IMR-90 (cell line): ENCODE measurements at regions not wholly inside any gene's neighbourhood (a gene's known extent, or its start where the extent isn't known, plus 50 kb on each side); places are given as distances from the start of the nearest gene placed in this dataset.
A peak's percentile ranks its signal among the peaks of the same experiment; 100 is the strongest.

ENCODE experiments used
- ATAC-seq: fragments of 200-7000 bp; cut with Tn5 transposase; 2 replicates; pipeline ENCODE4 v1.9.1; 2020; ENCODE audit warnings: low read depth, mild to moderate bottlenecking, moderate library complexity
- BruUV-seq: library from RNA; stranded (reverse); fragments of 400-500 nt; replicated peaks from 2 replicates; lab custom pipeline; 2021; lab: Mats Ljungman, UMichigan
- CTCF ChIA-PET: fragments of 300-600 bp; formaldehyde crosslinking; extraction: SDS; loops from one replicate; lab custom pipeline; 2021; ENCODE audit warnings: antibody characterized with exemption; lab: Yijun Ruan, JAX
- POLR2A ChIA-PET: fragments of 300-600 bp; sonication (Branson Sonifier 250); formaldehyde crosslinking; loops from one replicate; lab custom pipeline; 2022; ENCODE audit warnings: antibody characterized with exemption; ENCODE audit not compliant: unreplicated experiment; lab: Charles Lee
- DNase-seq: peaks from one replicate; pipeline ENCODE4 v3.0.0; 2013
- H2AFZ ChIP-seq: replicated peaks from 2 replicates; pipeline ENCODE3; 2013; ENCODE audit warnings: low read length, mild to moderate bottlenecking; ENCODE audit not compliant: poor library complexity
- H2AK5ac ChIP-seq: 2 replicates; pipeline ENCODE4 v1.6.1; 2013; ENCODE audit warnings: low read depth, low read length, inconsistent platforms
- H2AK9ac ChIP-seq: replicated peaks from 2 replicates; pipeline ENCODE3; 2013; ENCODE audit warnings: mild to moderate bottlenecking, low read depth, low read length, moderate library complexity; ENCODE audit not compliant: poor library complexity
- H2BK120ac ChIP-seq: 2 replicates; pipeline ENCODE4 v1.6.1; 2013; ENCODE audit warnings: low read depth, low read length, inconsistent platforms
- H2BK15ac ChIP-seq: 3 replicates; pipeline ENCODE4 v1.6.1; 2013; ENCODE audit warnings: low read depth, low read length, inconsistent platforms
- H2BK20ac ChIP-seq: 2 replicates; pipeline ENCODE4 v1.6.1; 2013; ENCODE audit warnings: low read depth, mild to moderate bottlenecking, inconsistent platforms, low read length, moderate library complexity
- H2BK5ac ChIP-seq: 2 replicates; pipeline ENCODE4 v1.6.1; 2013; ENCODE audit warnings: mild to moderate bottlenecking, low read depth, low read length, inconsistent platforms; ENCODE audit not compliant: poor library complexity, severe bottlenecking
- H3K14ac ChIP-seq: replicated peaks from 2 replicates; pipeline ENCODE4 v1.6.1; 2013; ENCODE audit warnings: low read depth, low read length, inconsistent platforms
- H3K18ac ChIP-seq: 2 replicates; pipeline ENCODE4 v1.6.1; 2013; ENCODE audit warnings: low read depth, low read length, control low read depth
- H3K23ac ChIP-seq: 2 replicates; pipeline ENCODE4 v1.6.1; 2013; ENCODE audit warnings: low read depth, low read length, inconsistent platforms
- H3K27ac ChIP-seq: 2 replicates; pipeline ENCODE4 v1.5.1; 2013; ENCODE audit warnings: mild to moderate bottlenecking, control low read depth, low read length; ENCODE audit not compliant: insufficient read depth
- H3K27me3 ChIP-seq: 2 replicates; pipeline ENCODE4 v1.6.1; 2013; ENCODE audit warnings: low read length; ENCODE audit not compliant: control insufficient read depth, insufficient read depth
- H3K36me3 ChIP-seq: 2 replicates; pipeline ENCODE4 v1.6.1; 2013; ENCODE audit warnings: low read length, mixed read lengths; ENCODE audit not compliant: control insufficient read depth, insufficient read depth
- H3K4ac ChIP-seq: 2 replicates; pipeline ENCODE4 v1.6.1; 2013; ENCODE audit warnings: low read depth, low read length, inconsistent platforms
- H3K4me1 ChIP-seq: 2 replicates; pipeline ENCODE4 v1.6.1; 2013; ENCODE audit warnings: low read length, mixed read lengths; ENCODE audit not compliant: control insufficient read depth, insufficient read depth
- H3K4me2 ChIP-seq: 2 replicates; pipeline ENCODE4 v1.6.1; 2013; ENCODE audit warnings: low read depth, mild to moderate bottlenecking, control low read depth, low read length, moderate library complexity
- H3K4me3 ChIP-seq: 2 replicates; pipeline ENCODE4 v1.5.1; 2013; ENCODE audit warnings: low read depth, mild to moderate bottlenecking, control low read depth, low read length, moderate library complexity; ENCODE audit not compliant: insufficient read depth
- H3K56ac ChIP-seq: 2 replicates; pipeline ENCODE4 v1.6.1; 2013; ENCODE audit warnings: low read length, inconsistent platforms; ENCODE audit not compliant: insufficient read depth; ENCODE audit errors: extremely low read depth
- H3K79me1 ChIP-seq, 2 experiments: 2 replicates each; pipeline ENCODE4 v1.6.1; 2013; ENCODE audit warnings: low read length in 2 of 2, inconsistent platforms in 1 of 2, low read depth in 1 of 2
- H3K9ac ChIP-seq: 2 replicates; pipeline ENCODE4 v1.6.1; 2013; ENCODE audit warnings: low read depth, low read length, control low read depth
- H3K9me1 ChIP-seq: 2 replicates; pipeline ENCODE4 v1.6.1; 2013; ENCODE audit warnings: low read length, inconsistent platforms; ENCODE audit not compliant: insufficient read depth
- H3K9me3 ChIP-seq: 2 replicates; pipeline ENCODE4 v1.6.1; 2013; ENCODE audit warnings: low read length; ENCODE audit not compliant: control insufficient read depth, insufficient read depth
- H4K20me1 ChIP-seq: 2 replicates; pipeline ENCODE4 v1.6.1; 2013; ENCODE audit warnings: low read length, inconsistent platforms; ENCODE audit not compliant: insufficient read depth
- H4K5ac ChIP-seq: 2 replicates; pipeline ENCODE4 v1.6.1; 2013; ENCODE audit warnings: mild to moderate bottlenecking, low read depth, low read length, control low read depth
- H4K8ac ChIP-seq, 2 experiments: 2 replicates each; pipeline ENCODE4 v1.6.1; 2013; ENCODE audit warnings: low read depth in 2 of 2, low read length in 2 of 2, control low read depth in 1 of 2, inconsistent platforms in 1 of 2
- H4K91ac ChIP-seq: 2 replicates; pipeline ENCODE4 v1.6.1; 2013; ENCODE audit warnings: low read depth, low read length, inconsistent platforms; ENCODE audit not compliant: insufficient read depth
- BHLHE40 ChIP-seq: fragments of 150-350 bp; IDR thresholded peaks from 2 replicates; pipeline ENCODE4 v1.6.1; 2016; ENCODE audit warnings: mild to moderate bottlenecking, low read depth, low read length
- FOS ChIP-seq: fragments of 150-350 bp; IDR thresholded peaks from 2 replicates; pipeline ENCODE4 v1.6.1; 2016; ENCODE audit warnings: low read depth, low read length
- MAFK ChIP-seq: IDR thresholded peaks from 2 replicates; pipeline ENCODE4 v1.6.1; 2012; ENCODE audit warnings: low read depth, low read length, improper control_type of control experiment
- POLR2A ChIP-seq: IDR thresholded peaks from 2 replicates; pipeline ENCODE4 v1.6.1; 2012; ENCODE audit warnings: mild to moderate bottlenecking, low read depth, low read length
- RCOR1 ChIP-seq: IDR thresholded peaks from 2 replicates; pipeline ENCODE4 v1.6.1; 2012; ENCODE audit warnings: mild to moderate bottlenecking, low read length, improper control_type of control experiment; ENCODE audit not compliant: insufficient replicate concordance
- WGBS, 2 experiments: methylation state at CpG; one replicate each; pipeline versions ENCODE4 v1.1.5 to v1.1.7; 2013; ENCODE audit warnings: missing lambda C conversion rate in 2 of 2; ENCODE audit not compliant: insufficient read length in 1 of 2; ENCODE audit errors: extremely low coverage in 2 of 2; 5-methylcytosine and 5-hydroxymethylcytosine counted together
- dilution Hi-C: fragments of 300-500 bp; cut with HindIII; formaldehyde crosslinking; loops from one replicate; pipeline ENCODE4 v1.14.3; 2018; ENCODE audit warnings: low sequenced_read_pairs; ENCODE audit not compliant: unreplicated experiment
- in situ Hi-C: fragments of 300-500 bp; cut with MboI; formaldehyde crosslinking; loops from 3 replicates; pipeline ENCODE4 v1.14.3; 2019; ENCODE audit warnings: low sequenced_read_pairs, inconsistent platforms, mixed read lengths
- intact Hi-C: fragments of 100-400 bp; cut with micrococcal nuclease; formaldehyde crosslinking; loops from 2 replicates; pipeline ENCODE4 v1.10.0; 2022
- TF ChIP-seq, protein P1 (sequence below): conservative IDR thresholded peaks from 2 replicates; pipeline ENCODE4 v1.5.1; 2012; ENCODE audit warnings: mild to moderate bottlenecking, low read depth, low read length, improper control_type of control experiment

DNA sequence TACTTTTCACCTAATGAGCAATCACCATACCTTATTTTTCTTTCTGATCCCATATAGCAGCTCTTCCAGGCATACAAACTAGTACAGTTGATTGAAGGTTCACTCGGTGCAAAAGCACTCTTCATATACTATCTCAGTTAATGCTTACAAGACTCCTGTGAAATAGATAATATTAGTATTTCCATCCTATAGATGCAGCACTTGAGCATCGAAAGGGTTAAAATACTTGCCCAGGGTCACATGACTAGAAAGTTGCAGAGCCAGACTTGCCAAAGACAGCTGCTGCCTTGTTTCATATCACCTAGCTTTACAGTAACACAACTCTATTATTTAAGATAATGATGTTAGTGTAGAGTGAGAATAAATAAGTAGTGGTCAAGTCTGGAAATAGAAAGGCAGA, 466.0 kb upstream of the TNP1 start:
- in situ Hi-C loops (no loop called here), intact Hi-C loops (no loop called here)

More for the DNA sequence above, 466.0 kb upstream of the TNP1 start:
- Histone ChIP-seq H3K79me1 (0 out of 4 replicates have a peak, but pooled peaks cover 0 to 4% of the 10 kb centered on the region in 2 experiments), H3K4ac (peak overlapping the region; percentile 54), H3K4me1 (peaks cover 12% of the 10 kb centered on the region), H3K56ac (no peak overlapping the region), H4K20me1 (no peaks in the 10 kb centered on the region), H3K4me3 (no peak overlapping the region), H3K18ac (peak overlapping the region; percentile 72), H2AFZ (no peak overlapping the region), H4K5ac (peak overlapping the region; percentile 51), H2BK120ac (peak overlapping the region; percentile 52), H2AK5ac (peak overlapping the region; percentile 74; the same call in 1 of the 2 replicates), H3K14ac (no peak overlapping the region; the same call in 1 of the 2 replicates), H2BK20ac (peak overlapping the region; percentile 53; the same call in 1 of the 2 replicates), H3K9me1 (peaks cover 3% of the 10 kb centered on the region; the same call in 1 of the 2 replicates), H2BK15ac (peak overlapping the region; percentile 94; the same call in 2 of the 3 replicates), H3K9ac (no peak overlapping the region), H3K9me3 (no peaks in the 10 kb centered on the region), H3K27ac (no peak overlapping the region), H3K36me3 (0 out of 2 replicates have a peak, but pooled peaks cover 2% of the 10 kb centered on the region), H3K23ac (no peak overlapping the region), H4K8ac (peak overlapping the region; percentile 56 to 81; a peak in 2 of 4 replicates), H4K91ac (peak overlapping the region; percentile 59; the same call in 1 of the 2 replicates), H2BK5ac (no peak overlapping the region), H3K27me3 (no peaks in the 10 kb centered on the region), H3K4me2 (no peak overlapping the region), H2AK9ac (no peak overlapping the region)
- no TSS peak for BruUV-seq
- dilution Hi-C loops = no loop called here
- DNase-seq (no peak), ATAC-seq (no peak)
- TF ChIP-seq FOS (no peak), POLR2A (no peak), RCOR1 (no peak), MAFK (no peak), BHLHE40 (no peak)
- TF ChIP-seq, protein P1, sequence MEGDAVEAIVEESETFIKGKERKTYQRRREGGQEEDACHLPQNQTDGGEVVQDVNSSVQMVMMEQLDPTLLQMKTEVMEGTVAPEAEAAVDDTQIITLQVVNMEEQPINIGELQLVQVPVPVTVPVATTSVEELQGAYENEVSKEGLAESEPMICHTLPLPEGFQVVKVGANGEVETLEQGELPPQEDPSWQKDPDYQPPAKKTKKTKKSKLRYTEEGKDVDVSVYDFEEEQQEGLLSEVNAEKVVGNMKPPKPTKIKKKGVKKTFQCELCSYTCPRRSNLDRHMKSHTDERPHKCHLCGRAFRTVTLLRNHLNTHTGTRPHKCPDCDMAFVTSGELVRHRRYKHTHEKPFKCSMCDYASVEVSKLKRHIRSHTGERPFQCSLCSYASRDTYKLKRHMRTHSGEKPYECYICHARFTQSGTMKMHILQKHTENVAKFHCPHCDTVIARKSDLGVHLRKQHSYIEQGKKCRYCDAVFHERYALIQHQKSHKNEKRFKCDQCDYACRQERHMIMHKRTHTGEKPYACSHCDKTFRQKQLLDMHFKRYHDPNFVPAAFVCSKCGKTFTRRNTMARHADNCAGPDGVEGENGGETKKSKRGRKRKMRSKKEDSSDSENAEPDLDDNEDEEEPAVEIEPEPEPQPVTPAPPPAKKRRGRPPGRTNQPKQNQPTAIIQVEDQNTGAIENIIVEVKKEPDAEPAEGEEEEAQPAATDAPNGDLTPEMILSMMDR = no peak
- ChIA-PET CTCF (interaction anchor here (0.6 kb wide), 2 partner anchors 579 to 606 kb away, joined by 3 read pairs; no protein-coding TSS in a partner anchor), POLR2A (no interaction called here)
- WGBS, 2 experiments = no CpG with 5 or more reads among the region's 2 CpGs
